A204.1 (cell line): ENCODE measurements at regions not wholly inside any gene's neighbourhood (a gene's known extent, or its start where the extent isn't known, plus 50 kb on each side); places are given as distances from the start of the nearest gene placed in this dataset.
"Not testable (repeated sequence)": the region's sequence is repeated elsewhere in the genome, so short reads cannot be mapped to it uniquely, and the experiment has no call there.

Experiments
- FAIRE-seq: peaks from 2 replicates; lab custom pipeline; 2012; peaks lifted over from hg19 to GRCh38; lab: Jason Lieb, UNC

GRCh38 chr21:35800796-35801385, 259.4 kb downstream of the SETD4 start:
- FAIRE-seq, result not testable (repeated sequence)

GRCh38 chr21:35796844-35797243, 263.5 kb downstream of the SETD4 start:
- FAIRE-seq, result no peak

- FAIRE-seq, result not testable (repeated sequence)
Observed at GRCh38 chr21:35794527-35794926, 265.8 kb downstream of the SETD4 start.

GRCh38 chr21:35792569-35793305, 267.6 kb downstream of the SETD4 start:
- FAIRE-seq, result no peak

GRCh38 chr21:35791541-35792325, 268.6 kb downstream of the SETD4 start:
- FAIRE-seq, result no peak

- no peak for FAIRE-seq
Observed at GRCh38 chr21:35783721-35784120, 276.6 kb downstream of the SETD4 start.

- no peak for FAIRE-seq
Observed at GRCh38 chr21:35782667-35783066, 277.7 kb downstream of the SETD4 start.

GRCh38 chr21:35780983-35781382, 279.3 kb downstream of the SETD4 start:
- FAIRE-seq, result no peak

GRCh38 chr21:35779690-35780570, 280.4 kb downstream of the SETD4 start:
- no peak for FAIRE-seq

- FAIRE-seq, result no peak
Observed at GRCh38 chr21:35779167-35779566, 281.2 kb downstream of the SETD4 start.

GRCh38 chr21:35777081-35777480, 283.2 kb downstream of the SETD4 start:
- no peak for FAIRE-seq

- FAIRE-seq, result no peak
Observed at GRCh38 chr21:35775778-35776544, 284.4 kb downstream of the SETD4 start.

GRCh38 chr21:35770101-35770945, 290.0 kb downstream of the SETD4 start:
- FAIRE-seq, result no peak

- no peak for FAIRE-seq
Observed at GRCh38 chr21:35768187-35768586, 292.1 kb downstream of the SETD4 start.

GRCh38 chr21:35764586-35764985, 295.7 kb downstream of the SETD4 start:
- FAIRE-seq, result no peak

- FAIRE-seq, result no peak
Observed at GRCh38 chr21:35764077-35764476, 296.2 kb downstream of the SETD4 start.

- no peak for FAIRE-seq
Observed at GRCh38 chr21:35754583-35754982, 305.7 kb downstream of the SETD4 start.

- FAIRE-seq, result no peak
Observed at GRCh38 chr21:35753308-35753707, 307.0 kb downstream of the SETD4 start.

GRCh38 chr21:35751171-35751570, 309.2 kb downstream of the SETD4 start:
- no peak for FAIRE-seq

- no peak for FAIRE-seq
Observed at GRCh38 chr21:35749904-35750303, 310.4 kb downstream of the SETD4 start.
